NCI-H460 (cell line): ENCODE measurements at regions not wholly inside any gene's neighbourhood (a gene's known extent, or its start where the extent isn't known, plus 50 kb on each side); places are given as distances from the start of the nearest gene placed in this dataset.
"Not testable (repeated sequence)": the region's sequence is repeated elsewhere in the genome, so short reads cannot be mapped to it uniquely, and the experiment has no call there.

ENCODE experiments used
- DNase-seq: peaks from one replicate; pipeline ENCODE4 v3.0.0-alpha.2; 2016; ENCODE audit warnings: low read depth; ENCODE audit errors: extremely low read depth

- DNase-seq, result no peak
These were observed 83.7 kb upstream of the CTDP1 start for GRCh38 chr18:79595876-79596374.

- DNase-seq, result no peak
These were observed 83.0 kb upstream of the CTDP1 start for GRCh38 chr18:79596446-79597175.

GRCh38 chr18:79597176-79597830 lies 82.3 kb upstream of the CTDP1 start:
- DNase-seq, result no peak

GRCh38 chr18:79597831-79598632 lies 81.6 kb upstream of the CTDP1 start:
- no peak for DNase-seq

- no peak for DNase-seq
These were observed 80.9 kb upstream of the CTDP1 start for GRCh38 chr18:79598633-79599175.

GRCh38 chr18:79599441-79599931 lies 80.1 kb upstream of the CTDP1 start:
- peak; percentile 44 for DNase-seq

GRCh38 chr18:79600141-79600540 lies 79.5 kb upstream of the CTDP1 start:
- no peak for DNase-seq

GRCh38 chr18:79600596-79600995 lies 79.0 kb upstream of the CTDP1 start:
- no peak for DNase-seq

- DNase-seq, result no peak
These were observed 78.4 kb upstream of the CTDP1 start for GRCh38 chr18:79601234-79601633.

- no peak for DNase-seq
These were observed 76.0 kb upstream of the CTDP1 start for GRCh38 chr18:79603321-79604204.

GRCh38 chr18:79604205-79604912 lies 75.2 kb upstream of the CTDP1 start:
- DNase-seq, result no peak

- no peak for DNase-seq
These were observed 74.4 kb upstream of the CTDP1 start for GRCh38 chr18:79604913-79605880.

GRCh38 chr18:79606071-79606470 lies 73.5 kb upstream of the CTDP1 start:
- DNase-seq, result not testable (repeated sequence)

- no peak for DNase-seq
These were observed 72.8 kb upstream of the CTDP1 start for GRCh38 chr18:79606621-79607331.

- no peak for DNase-seq
These were observed 72.1 kb upstream of the CTDP1 start for GRCh38 chr18:79607361-79607952.

- no peak for DNase-seq
These were observed 71.5 kb upstream of the CTDP1 start for GRCh38 chr18:79608069-79608468.

GRCh38 chr18:79608535-79608934 lies 71.1 kb upstream of the CTDP1 start:
- no peak for DNase-seq
